HUDEP-2 (cell line): ENCODE measurements at regions not wholly inside any gene's neighbourhood (a gene's known extent, or its start where the extent isn't known, plus 50 kb on each side); places are given as distances from the start of the nearest gene placed in this dataset.

Experiments
- DNase-seq, 76 experiments: peaks; one replicate each; lab custom pipeline; 2025; ENCODE audit not compliant: unreplicated experiment in 76 of 76; lab: John Stamatoyannopoulos, UW

GRCh38 chr2:129580001-129580400 lies 399.5 kb upstream of the RAB6C start:
- no peak for DNase-seq

- DNase-seq, result no peak
Measured at GRCh38 chr2:129585760-129586159, 393.7 kb upstream of the RAB6C start.

GRCh38 chr2:129587426-129588064 lies 391.9 kb upstream of the RAB6C start:
- no peak for DNase-seq

- no peak for DNase-seq
Measured at GRCh38 chr2:129604560-129604959, 374.9 kb upstream of the RAB6C start.

- no peak for DNase-seq
Measured at GRCh38 chr2:129605646-129606045, 373.8 kb upstream of the RAB6C start.

GRCh38 chr2:129606496-129607270 lies 372.8 kb upstream of the RAB6C start:
- no peak for DNase-seq

- DNase-seq, result no peak
Measured at GRCh38 chr2:129609224-129609623, 370.2 kb upstream of the RAB6C start.

- no peak for DNase-seq
Measured at GRCh38 chr2:129610766-129611165, 368.7 kb upstream of the RAB6C start.

- no peak for DNase-seq
Measured at GRCh38 chr2:129611471-129611870, 368.0 kb upstream of the RAB6C start.

- DNase-seq, result no peak
Measured at GRCh38 chr2:129619471-129619870, 360.0 kb upstream of the RAB6C start.

- DNase-seq, result no peak
Measured at GRCh38 chr2:129620411-129620810, 359.1 kb upstream of the RAB6C start.

GRCh38 chr2:129623783-129624182 lies 355.7 kb upstream of the RAB6C start:
- no peak for DNase-seq

GRCh38 chr2:129627437-129627836 lies 352.0 kb upstream of the RAB6C start:
- DNase-seq, result no peak

GRCh38 chr2:129636692-129637091 lies 342.8 kb upstream of the RAB6C start:
- DNase-seq, result no peak

- DNase-seq, result no peak
Measured at GRCh38 chr2:129641371-129641770, 338.1 kb upstream of the RAB6C start.

GRCh38 chr2:129642526-129643043 lies 336.9 kb upstream of the RAB6C start:
- DNase-seq, result no peak

- no peak for DNase-seq
Measured at GRCh38 chr2:129645335-129645734, 334.1 kb upstream of the RAB6C start.

GRCh38 chr2:129646107-129646506 lies 333.4 kb upstream of the RAB6C start:
- DNase-seq, result no peak

GRCh38 chr2:129653246-129653645 lies 326.2 kb upstream of the RAB6C start:
- DNase-seq, result no peak

- DNase-seq, result no peak
Measured at GRCh38 chr2:129654331-129654730, 325.1 kb upstream of the RAB6C start.

- DNase-seq, result no peak
Measured at GRCh38 chr2:129656081-129656598, 323.3 kb upstream of the RAB6C start.

- DNase-seq, result no peak
Measured at GRCh38 chr2:129658430-129658829, 321.0 kb upstream of the RAB6C start.
